NK-92 treated with Interleukin-12 subunit alpha and Interleukin-12 subunit beta, amount 100 ng/mL, for 24 hours (cell line): ENCODE measurements at regions not wholly inside any gene's neighbourhood (a gene's known extent, or its start where the extent isn't known, plus 50 kb on each side); places are given as distances from the start of the nearest gene placed in this dataset.
"Not testable (repeated sequence)": the region's sequence is repeated elsewhere in the genome, so short reads cannot be mapped to it uniquely, and the experiment has no call there.

Experiments used
- DNase-seq: peaks from one replicate; lab custom pipeline; 2025; lab: John Stamatoyannopoulos, UW

DNA sequence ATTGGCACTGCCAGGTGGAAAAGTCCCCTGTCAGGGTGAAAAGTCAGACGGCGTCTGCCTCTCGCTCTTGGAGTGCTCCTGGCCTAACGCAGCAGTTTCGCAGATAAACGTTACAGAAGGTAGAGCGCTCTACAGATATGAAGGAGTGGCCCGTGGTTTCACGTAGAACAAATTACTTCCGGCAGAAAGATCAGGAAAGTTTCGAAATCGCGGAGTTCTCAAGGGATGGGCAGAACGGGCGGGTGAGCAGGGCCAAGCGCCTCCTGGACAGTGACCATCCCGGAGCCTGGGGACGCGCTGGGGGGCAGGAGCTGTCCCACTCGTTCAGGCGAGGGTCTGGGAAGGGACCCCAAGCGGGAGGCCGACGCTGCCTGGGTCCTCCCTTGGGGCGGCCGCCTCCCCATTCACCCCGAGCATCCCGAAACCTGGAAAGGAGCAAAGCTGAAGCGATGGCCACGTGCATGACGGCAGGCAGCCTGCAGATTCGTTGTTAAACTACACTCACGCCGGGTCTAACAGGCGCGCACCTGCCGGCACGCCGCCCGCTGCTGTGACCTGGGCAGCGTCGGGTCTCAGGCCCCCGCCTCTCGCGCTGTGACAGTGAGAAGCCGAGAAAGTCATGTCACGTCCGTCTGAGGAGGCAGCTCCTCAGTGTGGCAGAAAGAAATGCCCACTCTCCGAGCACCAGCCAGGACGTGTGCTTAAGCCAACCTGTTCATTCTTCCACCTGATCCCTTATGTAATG, 122.9 kb upstream of the SALL3 start:
- no peak for DNase-seq

- no peak for DNase-seq
These were observed 122.1 kb upstream of the SALL3 start for GRCh38 chr18:78857314-78858150.

DNA sequence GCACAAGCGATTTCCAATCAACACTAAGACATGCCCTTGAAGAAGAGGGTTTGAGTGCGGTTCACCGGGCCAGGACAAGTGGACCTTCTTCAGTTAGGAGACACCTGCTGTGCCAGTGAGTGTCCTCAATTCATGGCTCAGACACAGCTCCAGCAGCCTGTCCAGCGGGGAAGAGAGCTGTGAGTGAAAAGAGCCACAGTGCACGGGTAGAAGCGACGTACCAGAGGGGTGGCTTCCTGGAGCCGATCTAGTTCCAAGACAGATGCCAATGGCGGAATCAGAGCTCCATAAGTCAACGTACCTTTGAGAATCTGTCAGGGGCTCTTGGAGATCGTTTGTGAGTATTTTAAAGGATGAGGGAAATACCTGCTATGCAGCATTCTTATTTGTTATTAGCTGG, 119.9 kb upstream of the SALL3 start:
- DNase-seq, result no peak

DNA sequence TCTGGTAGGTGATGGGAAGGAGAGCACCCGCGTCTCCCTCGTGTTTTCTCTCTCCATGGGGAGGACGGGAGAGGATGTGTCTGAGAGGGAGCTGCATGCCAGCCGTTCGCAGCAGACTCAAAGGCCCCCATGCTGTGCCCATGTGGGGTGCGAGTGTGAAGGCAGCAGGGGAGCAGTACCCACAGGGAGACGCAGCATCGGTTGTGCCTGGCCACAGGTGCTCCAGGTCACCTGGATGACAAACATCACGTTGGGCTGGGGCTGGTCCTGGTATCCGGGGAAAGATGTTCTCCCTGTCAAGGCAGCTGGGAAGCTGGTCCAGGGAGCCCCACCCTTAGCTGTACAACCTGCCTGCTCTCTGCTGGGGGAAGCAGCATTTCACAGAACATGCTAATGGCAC, 119.5 kb upstream of the SALL3 start:
- DNase-seq, result no peak

GRCh38 chr18:78861116-78861515, 118.5 kb upstream of the SALL3 start:
- no peak for DNase-seq

GRCh38 chr18:78861706-78862105, 117.9 kb upstream of the SALL3 start:
- no peak for DNase-seq

DNA sequence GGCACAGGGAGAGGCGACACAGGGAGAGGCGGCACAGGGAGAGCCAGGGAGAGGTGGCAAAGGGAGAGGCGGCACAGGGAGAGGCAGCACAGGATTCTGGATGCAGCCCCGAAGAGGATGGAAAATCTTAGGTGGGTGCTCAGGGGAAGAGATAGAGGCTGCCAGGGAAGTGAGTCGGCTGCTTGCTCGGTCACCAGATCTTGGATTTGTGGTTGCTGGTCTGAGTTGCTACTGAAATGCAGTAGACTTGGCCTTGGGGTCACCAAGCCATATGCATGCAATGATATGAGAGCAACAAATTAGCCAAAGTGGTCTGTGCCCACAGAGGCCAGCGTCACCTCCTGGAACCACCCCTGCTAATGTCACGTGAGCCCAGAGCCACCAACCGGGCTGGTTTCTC, 117.2 kb upstream of the SALL3 start:
- DNase-seq, result no peak

DNA sequence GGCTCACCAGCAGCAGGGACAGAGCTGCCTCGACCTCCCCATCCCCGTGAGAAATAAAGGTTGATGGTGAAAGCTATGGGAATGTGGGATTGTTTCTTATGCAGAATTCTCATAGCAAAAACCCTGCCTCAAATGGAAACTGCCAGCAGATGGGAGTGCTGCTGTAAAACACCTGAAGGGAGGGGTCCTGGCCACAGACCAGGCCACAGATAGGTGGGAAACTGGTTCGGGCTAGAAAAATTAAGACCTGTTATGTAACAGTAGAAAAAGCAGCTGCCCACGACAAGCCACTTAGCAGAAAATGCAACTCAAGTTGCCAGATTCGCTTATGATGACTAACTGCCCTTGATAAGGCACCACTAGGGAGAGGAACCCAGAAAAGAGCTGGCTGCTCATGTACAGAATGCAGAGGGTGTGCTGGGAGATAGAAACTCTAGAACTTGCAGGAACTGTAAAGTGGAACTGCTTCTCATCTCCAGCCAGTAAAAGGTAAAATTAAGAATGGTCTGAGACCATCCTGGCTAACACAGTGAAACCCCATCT, 114.5 kb upstream of the SALL3 start:
- no peak for DNase-seq

DNA sequence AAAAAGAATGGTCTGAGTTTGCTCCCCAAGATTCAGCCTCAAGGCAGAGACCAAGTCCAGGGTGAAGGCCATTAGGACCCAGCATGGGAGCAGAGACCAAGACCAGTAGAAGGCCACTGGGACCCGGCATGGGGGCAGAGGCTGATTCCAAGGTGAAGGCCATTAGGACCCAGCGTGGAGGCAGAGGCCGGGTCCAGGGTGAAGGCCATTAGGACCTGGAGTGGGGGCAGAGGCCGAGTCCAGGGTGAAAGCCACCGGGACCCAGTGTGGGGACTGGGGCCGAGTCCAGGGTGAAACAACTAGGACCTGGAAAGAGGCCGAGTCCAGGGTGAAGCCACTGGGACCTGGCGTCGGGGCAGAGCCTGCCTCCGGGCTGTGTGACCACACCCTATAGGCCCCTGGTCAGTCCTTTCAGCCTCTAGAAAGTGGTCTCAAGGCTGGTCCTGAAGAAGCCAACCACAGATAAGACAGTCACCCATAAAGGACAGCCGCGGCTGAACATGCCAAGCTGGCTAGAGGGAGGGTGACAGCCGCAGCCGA, 113.8 kb upstream of the SALL3 start:
- no peak for DNase-seq

GRCh38 chr18:78867131-78867530, 112.5 kb upstream of the SALL3 start:
- no peak for DNase-seq

GRCh38 chr18:78868330-78869316, 111.0 kb upstream of the SALL3 start:
- no peak for DNase-seq

DNA sequence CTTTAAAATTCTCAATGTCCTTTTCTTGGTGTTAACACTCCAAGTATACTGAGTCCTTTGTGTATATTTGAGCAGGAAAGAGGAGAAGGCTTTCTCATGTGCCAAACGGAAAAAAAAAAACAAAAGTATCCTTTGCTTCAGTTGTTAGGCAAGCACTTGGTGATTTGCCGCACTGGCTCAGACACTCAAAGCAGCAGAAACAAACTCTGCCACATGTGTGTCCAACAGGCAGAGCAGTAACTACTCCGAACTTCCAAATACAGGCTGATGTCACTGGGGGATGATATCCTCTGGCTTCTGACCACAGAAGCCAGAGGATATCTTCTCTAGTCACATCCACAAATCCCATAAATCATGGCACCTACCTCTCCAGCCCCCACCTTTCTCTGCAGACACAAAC, 108.0 kb upstream of the SALL3 start:
- no peak for DNase-seq

DNA sequence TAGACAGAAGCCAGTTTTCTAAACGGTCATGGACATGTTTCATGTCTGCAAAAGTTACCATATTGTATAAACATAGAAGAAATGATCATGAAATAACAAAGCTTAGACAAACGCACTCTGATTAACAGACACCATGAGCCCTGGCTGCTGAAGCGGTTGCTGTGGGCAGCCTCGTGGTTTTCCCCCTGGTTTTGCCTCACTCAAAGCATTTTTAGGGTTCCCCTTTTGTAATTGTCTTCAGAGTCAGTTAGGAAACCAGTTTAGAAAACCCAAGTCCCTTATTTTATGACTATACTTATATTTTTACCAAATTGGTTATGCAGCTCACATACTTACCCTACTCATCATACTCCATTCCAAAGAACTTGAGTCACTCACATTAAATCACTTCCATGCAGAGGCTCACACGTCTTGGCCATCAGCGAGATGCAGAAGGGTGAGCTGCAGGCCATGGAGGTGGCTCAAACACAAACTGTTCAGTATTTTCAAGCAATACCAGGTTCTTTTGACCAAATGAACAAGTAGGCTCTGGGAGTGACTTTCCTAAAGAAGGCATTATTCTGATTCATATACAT, 105.6 kb upstream of the SALL3 start:
- no peak for DNase-seq

GRCh38 chr18:78875016-78875777, 104.4 kb upstream of the SALL3 start:
- DNase-seq, result no peak

GRCh38 chr18:78875778-78876650, 103.6 kb upstream of the SALL3 start:
- DNase-seq, result no peak

DNA sequence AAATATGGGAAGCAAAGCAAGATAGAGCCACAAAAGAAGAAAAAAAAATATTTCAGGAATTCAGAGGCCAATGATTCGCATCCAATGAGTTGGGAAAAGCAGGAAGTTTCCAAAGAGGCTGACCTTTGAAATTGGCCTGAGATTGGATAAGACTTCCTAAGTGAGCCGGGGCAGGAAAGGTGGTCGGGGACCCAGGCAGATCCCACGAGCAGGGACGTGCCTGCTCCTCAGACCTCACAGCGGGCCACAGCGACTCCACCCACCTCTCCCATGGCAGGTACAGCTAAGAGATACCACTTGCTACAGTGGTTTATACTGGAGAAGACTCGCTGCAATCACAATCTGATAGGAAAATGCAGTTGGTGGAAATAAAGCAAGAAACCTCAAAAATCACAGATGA, 102.8 kb upstream of the SALL3 start:
- no peak for DNase-seq

- DNase-seq, result no peak
These were observed 101.3 kb upstream of the SALL3 start for GRCh38 chr18:78878335-78878734.

DNA sequence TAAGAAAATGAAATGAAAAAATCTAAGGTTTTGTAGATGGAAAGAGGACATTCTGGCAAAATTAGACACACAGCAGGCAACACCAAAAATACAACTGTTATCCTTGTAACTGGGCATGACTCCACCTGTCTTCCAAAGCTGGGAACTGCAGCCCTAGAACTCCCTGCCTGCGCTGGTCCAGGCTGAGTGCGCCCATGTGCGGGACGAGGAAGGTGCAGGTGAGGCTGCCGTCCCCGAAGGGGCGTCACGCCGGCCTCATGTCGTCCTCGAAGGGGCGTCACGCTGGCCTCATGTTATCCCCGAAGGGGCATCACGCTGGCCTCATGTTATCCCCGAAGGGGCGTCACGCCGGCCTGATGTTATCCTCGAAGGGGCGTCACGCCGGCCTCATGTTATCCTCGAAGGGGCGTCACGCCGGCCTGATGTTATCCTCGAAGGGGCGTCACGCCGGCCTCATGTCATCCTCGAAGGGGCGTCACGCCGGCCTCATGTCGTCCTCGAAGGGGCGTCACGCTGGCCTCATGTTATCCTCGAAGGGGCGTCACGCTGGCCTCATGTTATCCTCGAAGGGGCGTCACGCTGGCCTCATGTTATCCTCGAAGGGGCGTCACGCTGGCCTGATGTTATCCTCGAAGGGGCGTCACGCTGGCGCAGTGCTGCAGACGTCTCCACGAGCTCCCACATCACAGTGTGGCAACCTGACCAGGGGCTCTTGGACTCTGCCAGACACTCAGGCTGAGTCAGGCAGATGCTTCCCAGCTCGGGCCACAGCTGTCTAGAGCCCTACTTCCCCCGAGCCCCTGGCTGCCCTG, 100.3 kb upstream of the SALL3 start:
- DNase-seq, result not testable (repeated sequence)

GRCh38 chr18:78882585-78882984, 97.0 kb upstream of the SALL3 start:
- no peak for DNase-seq
